HFFc6 (cell line): ENCODE measurements at regions not wholly inside any gene's neighbourhood (a gene's known extent, or its start where the extent isn't known, plus 50 kb on each side); places are given as distances from the start of the nearest gene placed in this dataset.

Experiments used
- DNase-seq: peaks from one replicate; pipeline ENCODE4 v3.0.0-alpha.2; 2018
- H3K27ac Mint-ChIP-seq: 2 replicates; pipeline ENCODE4 v1.8.0; 2020; ENCODE audit warnings: mild to moderate bottlenecking, mixed read lengths
- H3K27me3 Mint-ChIP-seq: 2 replicates; pipeline ENCODE4 v1.8.0; 2021; ENCODE audit warnings: mild to moderate bottlenecking, moderate library complexity, mixed read lengths; ENCODE audit not compliant: insufficient read depth
- H3K36me3 Mint-ChIP-seq: 2 replicates; pipeline ENCODE4 v1.8.0; 2021; ENCODE audit warnings: low read depth, mixed read lengths
- H3K4me1 Mint-ChIP-seq: 2 replicates; pipeline ENCODE4 v1.8.0; 2020; ENCODE audit warnings: low read depth, mixed read lengths
- H3K4me3 Mint-ChIP-seq: 2 replicates; pipeline ENCODE4 v1.8.0; 2020; ENCODE audit warnings: mild to moderate bottlenecking, moderate library complexity, mixed read lengths
- H3K9me3 Mint-ChIP-seq: 2 replicates; pipeline ENCODE4 v1.8.0; 2020; ENCODE audit warnings: mild to moderate bottlenecking, mixed read lengths
- CTCF ChIP-seq: fragments of 200-600 bp; sonication (generic); IDR thresholded peaks from 2 replicates; pipeline ENCODE4 v1.5.0; 2021; ENCODE audit warnings: antibody characterized with exemption, mild to moderate bottlenecking

DNA sequence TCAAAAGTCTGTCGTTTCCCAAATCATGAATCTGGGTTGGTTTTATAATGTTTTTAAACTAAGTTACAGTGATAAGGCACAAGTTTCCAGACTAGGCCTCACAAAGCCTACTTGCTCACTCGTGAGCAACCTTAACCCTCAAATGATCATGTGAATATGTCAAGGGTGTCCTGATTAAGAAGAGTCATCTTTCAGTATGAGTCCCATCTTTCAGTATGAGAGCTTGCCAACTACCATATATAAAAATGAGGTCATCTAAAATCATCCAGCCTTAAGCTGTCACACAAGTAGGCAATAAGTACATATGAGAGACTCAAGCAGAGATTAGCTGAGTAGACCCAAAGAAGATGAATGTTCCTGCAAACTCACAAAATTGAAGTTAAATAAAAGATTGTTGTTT is 668.4 kb upstream of the FAM174A start:
- DNase-seq, result no peak
- TF ChIP-seq CTCF, result no peak
- Mint-ChIP-seq H3K4me1 (no peaks in the 10 kb centered on the region), H3K27me3 (no peaks in the 10 kb centered on the region; the same call in 1 of the 2 replicates), H3K9me3 (peaks cover 31% of the 10 kb centered on the region), H3K4me3 (no peak overlapping the region), H3K36me3 (no peaks in the 10 kb centered on the region), H3K27ac (no peak overlapping the region)

- no peak overlapping the region for H3K4me3 Mint-ChIP-seq
- H3K4me1 Mint-ChIP-seq, result no peaks in the 10 kb centered on the region
- peaks cover 23% of the 10 kb centered on the region for H3K9me3 Mint-ChIP-seq
- no peak for DNase-seq
- no peaks in the 10 kb centered on the region for H3K36me3 Mint-ChIP-seq
- no peak for TF ChIP-seq CTCF
- no peaks in the 10 kb centered on the region; the same call in 1 of the 2 replicates for H3K27me3 Mint-ChIP-seq
- no peak overlapping the region for H3K27ac Mint-ChIP-seq
Observed at GRCh38 chr5:99865159-99865558, 670.0 kb upstream of the FAM174A start.

- DNase-seq, result no peak
- H3K4me1 Mint-ChIP-seq, result no peaks in the 10 kb centered on the region
- H3K9me3 Mint-ChIP-seq, result peaks cover 29% of the 10 kb centered on the region
- TF ChIP-seq CTCF, result no peak
- H3K27ac Mint-ChIP-seq, result no peak overlapping the region
- no peaks in the 10 kb centered on the region for H3K36me3 Mint-ChIP-seq
- no peak overlapping the region for H3K4me3 Mint-ChIP-seq
- H3K27me3 Mint-ChIP-seq, result no peaks in the 10 kb centered on the region
Observed at GRCh38 chr5:99835791-99836190, 699.4 kb upstream of the FAM174A start.

GRCh38 chr5:99827136-99827535 is 708.0 kb upstream of the FAM174A start:
- Mint-ChIP-seq H3K4me3 (no peak overlapping the region), H3K4me1 (no peaks in the 10 kb centered on the region), H3K36me3 (no peaks in the 10 kb centered on the region), H3K27me3 (no peaks in the 10 kb centered on the region), H3K9me3 (peaks cover 13% of the 10 kb centered on the region), H3K27ac (no peak overlapping the region)
- DNase-seq, result no peak
- TF ChIP-seq CTCF, result no peak

DNA sequence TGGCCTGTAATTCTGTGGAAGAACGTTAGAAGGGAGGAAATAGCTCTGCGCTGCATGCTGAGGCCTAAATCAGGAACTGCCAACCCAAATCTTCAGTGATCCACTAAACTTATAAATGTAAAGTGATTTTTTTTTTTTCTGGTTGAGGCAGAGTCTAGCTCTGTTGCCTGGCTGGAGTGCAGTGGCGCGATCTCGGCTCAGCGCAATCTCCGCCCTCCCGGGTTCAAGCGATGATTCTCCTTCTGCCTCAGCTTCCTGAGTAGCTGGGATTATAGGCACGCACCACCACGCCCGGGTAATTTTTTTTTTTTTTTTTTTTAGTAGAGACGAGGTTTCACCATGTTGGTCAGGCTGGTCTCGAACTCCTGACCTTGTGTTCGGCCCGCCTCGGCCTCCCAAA is 717.4 kb upstream of the FAM174A start:
- H3K27ac Mint-ChIP-seq, result no peak overlapping the region
- no peak overlapping the region for H3K4me3 Mint-ChIP-seq
- TF ChIP-seq CTCF, result no peak
- no peaks in the 10 kb centered on the region for H3K27me3 Mint-ChIP-seq
- no peak for DNase-seq
- H3K9me3 Mint-ChIP-seq, result peaks cover 40% of the 10 kb centered on the region
- H3K4me1 Mint-ChIP-seq, result no peaks in the 10 kb centered on the region
- peaks cover 5% of the 10 kb centered on the region; the same call in 1 of the 2 replicates for H3K36me3 Mint-ChIP-seq
